GM12891 (cell line): ENCODE measurements at regions not wholly inside any gene's neighbourhood (a gene's known extent, or its start where the extent isn't known, plus 50 kb on each side); places are given as distances from the start of the nearest gene placed in this dataset.

Experiments
- POLR2A ChIP-seq: IDR thresholded peaks from 2 replicates; pipeline ENCODE4 v1.6.1; 2011; ENCODE audit warnings: low read depth, low read length, control low read depth
- POLR2AphosphoS5 ChIP-seq: IDR thresholded peaks from 2 replicates; pipeline ENCODE4 v1.6.1; 2011; ENCODE audit warnings: low read depth, low read length, control low read depth

DNA sequence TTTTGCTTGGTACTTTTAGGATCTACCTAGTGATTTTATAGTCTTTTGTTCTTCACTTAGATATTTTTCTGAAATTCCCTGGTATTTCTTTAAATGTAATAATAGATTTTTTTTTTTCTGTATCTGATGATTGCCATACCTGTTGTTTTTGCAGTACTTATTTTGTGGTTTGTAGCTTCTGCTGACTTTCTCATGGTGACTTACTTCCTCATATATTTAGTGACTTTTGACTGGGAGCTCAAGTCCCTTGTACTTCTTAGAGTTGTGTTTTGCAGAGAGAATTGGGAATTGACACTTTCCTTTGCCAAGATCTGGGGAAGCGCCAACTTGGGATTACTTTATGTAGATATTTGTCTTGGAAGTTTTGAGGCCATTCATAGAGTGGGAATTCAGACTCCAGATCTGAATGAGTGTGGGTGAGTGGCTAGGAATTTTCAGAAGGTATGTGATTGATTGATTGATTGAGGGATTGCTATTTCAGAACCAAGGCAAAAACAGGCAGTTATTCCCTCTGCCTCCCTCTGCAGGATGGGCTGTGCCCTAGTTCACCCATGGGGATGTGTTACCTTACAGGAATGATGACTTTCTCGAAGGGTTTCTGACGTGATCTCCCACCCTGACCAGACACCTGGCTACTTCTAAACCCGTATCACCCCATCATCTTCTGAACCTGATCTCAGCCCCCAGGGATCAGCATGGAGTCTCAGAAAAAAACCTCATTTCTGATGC is 219.5 kb downstream of the URB2 start:
- TF ChIP-seq POLR2A (no peak), POLR2AphosphoS5 (no peak)
